HL-60 (cell line): ENCODE measurements at regions not wholly inside any gene's neighbourhood (a gene's known extent, or its start where the extent isn't known, plus 50 kb on each side); places are given as distances from the start of the nearest gene placed in this dataset.

ENCODE experiments used
- CTCF ChIP-seq: IDR thresholded peaks from one replicate; pipeline ENCODE4 v1.5.1; 2011; ENCODE audit warnings: low read length, control low read depth, inconsistent platforms; ENCODE audit not compliant: insufficient read depth
- GABPA ChIP-seq: IDR thresholded peaks from 2 replicates; pipeline ENCODE4 v1.6.1; 2012; ENCODE audit warnings: low read depth
- POLR2AphosphoS5 ChIP-seq: IDR thresholded peaks from 2 replicates; pipeline ENCODE4 v1.6.1; 2012; ENCODE audit warnings: low read depth

GRCh38 chr11:104823657-104824056 lies 74.6 kb downstream of the CASP12 start:
- TF ChIP-seq GABPA, result no peak
- no peak for TF ChIP-seq CTCF
- no peak for TF ChIP-seq POLR2AphosphoS5
